Erythroblast (primary cell): ENCODE measurements at regions not wholly inside any gene's neighbourhood (a gene's known extent, or its start where the extent isn't known, plus 50 kb on each side); places are given as distances from the start of the nearest gene placed in this dataset.

Experiments
- GATA1 ChIP-seq: IDR thresholded peaks from 2 replicates; pipeline ENCODE4 v1.6.1; 2011; ENCODE audit warnings: low read depth, mild to moderate bottlenecking, control low read depth, low read length, moderate library complexity
- POLR2A ChIP-seq: IDR thresholded peaks from 2 replicates; pipeline ENCODE4 v1.6.1; 2011; ENCODE audit warnings: mild to moderate bottlenecking, low read length

DNA sequence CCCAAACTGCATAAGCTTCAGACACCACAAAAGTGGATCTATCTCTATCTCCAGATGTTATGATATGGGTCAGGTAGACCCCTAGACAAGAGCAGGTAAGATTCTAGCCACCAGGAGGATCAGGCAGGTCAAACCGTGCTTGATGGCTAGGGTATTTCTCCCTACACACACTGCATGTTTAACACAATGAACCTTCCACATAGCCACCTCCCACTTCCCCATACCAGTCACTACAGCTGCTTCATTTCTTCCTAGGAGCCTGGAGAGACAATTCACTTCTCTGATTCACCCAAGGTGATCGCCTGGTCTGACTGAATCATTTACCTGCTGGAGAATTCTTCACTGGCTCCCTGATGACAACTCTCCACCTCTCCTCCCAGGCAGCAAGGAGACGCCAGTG lies 66.0 kb upstream of the MYCN start:
- TF ChIP-seq POLR2A (no peak), GATA1 (no peak)
